Naive B cell (primary cell): ENCODE measurements at regions not wholly inside any gene's neighbourhood (a gene's known extent, or its start where the extent isn't known, plus 50 kb on each side); places are given as distances from the start of the nearest gene placed in this dataset.

Source experiments
- ATAC-seq, 2 donors: fragments of 150-1000 bp; cut with Tn5 transposase; 2 replicates each; pipeline ENCODE4 v1.10.0; 2021; ENCODE audit warnings: low read depth in 2 of 2, mild to moderate bottlenecking in 2 of 2, moderate library complexity in 2 of 2
- DNase-seq: peaks from one replicate; pipeline ENCODE4 v3.0.0; 2022
- H3K27ac Mint-ChIP-seq, 6 donors: one replicate each; pipeline ENCODE4 v1.8.0; 2020 to 2022; ENCODE audit warnings: mild to moderate bottlenecking in 6 of 6, mixed read lengths in 6 of 6, moderate library complexity in 5 of 6, inconsistent platforms in 2 of 6
- H3K27me3 Mint-ChIP-seq, 3 donors: one replicate each; pipeline ENCODE4 v1.8.0; 2021 to 2022; ENCODE audit warnings: mixed read lengths in 3 of 3, mild to moderate bottlenecking in 1 of 3
- H3K36me3 Mint-ChIP-seq, 2 donors: one replicate each; pipeline ENCODE4 v1.8.0; 2020 to 2022; ENCODE audit warnings: mixed read lengths in 2 of 2, inconsistent platforms in 1 of 2, mild to moderate bottlenecking in 1 of 2
- H3K4me1 Mint-ChIP-seq, 3 donors: one replicate each; pipeline ENCODE4 v1.8.0; 2020 to 2022; ENCODE audit warnings: mixed read lengths in 3 of 3, inconsistent platforms in 1 of 3, mild to moderate bottlenecking in 1 of 3, moderate library complexity in 1 of 3
- H3K4me3 Mint-ChIP-seq, 8 donors: one replicate each; pipeline ENCODE4 v1.8.0; 2020 to 2022; ENCODE audit warnings: mild to moderate bottlenecking in 8 of 8, mixed read lengths in 8 of 8, moderate library complexity in 8 of 8, inconsistent platforms in 2 of 8
- H3K9me3 Mint-ChIP-seq, 7 donors: one replicate each; pipeline ENCODE4 v1.8.0; 2020 to 2022; ENCODE audit warnings: mixed read lengths in 7 of 7, mild to moderate bottlenecking in 5 of 7, inconsistent platforms in 2 of 7, moderate library complexity in 1 of 7

DNA sequence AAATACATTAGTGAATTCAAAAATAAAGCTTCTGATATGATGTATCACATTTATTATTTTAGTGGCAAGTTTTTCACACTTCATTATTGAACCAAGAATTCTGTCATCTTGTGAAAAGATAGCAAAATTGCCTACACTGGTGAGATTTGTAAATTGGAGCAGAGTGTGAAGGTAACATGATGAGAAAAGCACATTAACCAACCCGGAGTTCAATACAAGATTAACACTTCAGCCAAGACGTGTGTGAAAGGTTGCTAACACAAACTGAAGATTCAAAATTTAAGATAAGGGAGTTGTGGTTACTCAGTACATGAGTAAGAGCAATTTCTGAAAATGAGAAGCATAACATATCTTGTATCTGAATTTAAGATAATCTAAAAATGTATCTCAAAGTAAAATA is 346.7 kb downstream of the PDHA2 start:
- no peak overlapping the region for H3K4me3 Mint-ChIP-seq
- ATAC-seq = no peak

DNA sequence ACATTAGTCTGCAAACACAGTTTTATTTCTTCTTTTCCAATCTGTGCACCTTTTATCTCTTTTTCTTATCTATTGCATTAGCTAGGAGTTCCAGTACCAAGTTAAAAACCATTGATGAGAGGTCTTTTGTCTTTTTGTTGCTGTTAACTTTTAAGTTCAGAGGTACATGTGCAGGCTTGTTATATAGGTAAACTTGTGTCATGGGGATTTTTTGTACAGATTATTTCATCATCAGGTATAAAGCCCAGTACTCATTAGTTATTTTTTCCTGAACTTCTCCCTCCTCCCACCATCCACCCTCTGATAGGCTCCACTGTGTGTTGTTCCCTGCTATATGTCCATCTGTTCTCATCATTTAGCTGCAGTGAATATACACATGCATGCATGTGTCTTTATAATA is 349.9 kb downstream of the PDHA2 start:
- Mint-ChIP-seq H3K4me1 (no peaks in the 10 kb centered on the region), H3K36me3 (no peaks in the 10 kb centered on the region)
- DNase-seq = no peak

More for the DNA sequence above, 346.7 kb downstream of the PDHA2 start:
- H3K36me3 Mint-ChIP-seq = no peaks in the 10 kb centered on the region
- no peak for DNase-seq
- no peaks in the 10 kb centered on the region for H3K27me3 Mint-ChIP-seq
- no peaks in the 10 kb centered on the region for H3K4me1 Mint-ChIP-seq
- H3K9me3 Mint-ChIP-seq = peaks cover 0 to 10% (median 4%) of the 10 kb centered on the region in 7 donors
- no peak overlapping the region for H3K27ac Mint-ChIP-seq

DNA sequence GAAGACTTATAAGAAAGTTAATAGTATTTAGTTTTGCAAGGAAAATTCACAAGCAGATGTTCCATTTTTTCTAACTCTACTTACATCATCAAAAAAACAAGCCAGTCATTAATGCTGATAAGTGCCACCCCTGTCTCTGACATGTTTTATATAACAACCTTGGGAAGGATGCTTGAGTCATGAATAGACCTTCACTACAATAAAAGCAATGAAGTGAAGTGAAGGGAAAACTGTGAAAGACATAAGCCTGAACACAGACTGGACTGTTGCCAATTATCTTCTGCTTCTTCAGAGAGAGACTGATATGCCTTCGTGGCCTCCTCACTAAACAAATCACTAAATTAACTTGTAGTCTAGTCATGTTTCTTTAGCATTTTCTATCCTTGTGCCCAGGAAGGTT is 353.2 kb downstream of the PDHA2 start:
- ATAC-seq (no peak), DNase-seq (no peak)
- H3K27me3 Mint-ChIP-seq = no peaks in the 10 kb centered on the region
- H3K36me3 Mint-ChIP-seq = no peaks in the 10 kb centered on the region
- H3K4me3 Mint-ChIP-seq = no peak overlapping the region
- H3K27ac Mint-ChIP-seq = no peak overlapping the region
- no peaks in the 10 kb centered on the region for H3K4me1 Mint-ChIP-seq
- peaks cover 0 to 9% (median 6%) of the 10 kb centered on the region in 7 donors for H3K9me3 Mint-ChIP-seq

More for the DNA sequence above, 349.9 kb downstream of the PDHA2 start:
- Mint-ChIP-seq H3K4me3 (no peak overlapping the region), H3K27ac (no peak overlapping the region), H3K9me3 (peaks cover 0 to 10% (median 5%) of the 10 kb centered on the region in 7 donors), H3K27me3 (no peaks in the 10 kb centered on the region)
- ATAC-seq = no peak

DNA sequence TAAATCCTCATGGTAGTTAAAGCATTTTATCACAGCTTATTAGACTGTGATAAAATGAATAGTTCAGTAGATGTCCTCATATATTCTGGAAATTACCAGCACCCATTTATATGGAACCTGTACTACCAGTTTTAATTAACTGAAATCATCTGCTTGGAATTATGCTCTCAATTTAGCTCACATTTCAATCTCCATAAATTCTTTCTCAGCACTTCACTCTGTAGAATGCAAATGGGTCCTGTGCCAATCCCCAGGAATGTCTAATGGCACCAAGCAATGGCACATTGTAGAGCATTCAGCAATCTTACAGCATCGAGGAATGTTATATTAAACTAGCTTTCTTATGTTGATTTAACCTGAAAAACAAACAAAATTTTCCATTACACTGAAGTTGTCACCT is 355.1 kb downstream of the PDHA2 start:
- Mint-ChIP-seq H3K4me1 (no peaks in the 10 kb centered on the region), H3K27me3 (no peaks in the 10 kb centered on the region), H3K4me3 (no peak overlapping the region), H3K27ac (no peak overlapping the region), H3K9me3 (peaks cover 0 to 9% (median 5%) of the 10 kb centered on the region in 7 donors), H3K36me3 (no peaks in the 10 kb centered on the region)
- ATAC-seq = no peak
- no peak for DNase-seq

DNA sequence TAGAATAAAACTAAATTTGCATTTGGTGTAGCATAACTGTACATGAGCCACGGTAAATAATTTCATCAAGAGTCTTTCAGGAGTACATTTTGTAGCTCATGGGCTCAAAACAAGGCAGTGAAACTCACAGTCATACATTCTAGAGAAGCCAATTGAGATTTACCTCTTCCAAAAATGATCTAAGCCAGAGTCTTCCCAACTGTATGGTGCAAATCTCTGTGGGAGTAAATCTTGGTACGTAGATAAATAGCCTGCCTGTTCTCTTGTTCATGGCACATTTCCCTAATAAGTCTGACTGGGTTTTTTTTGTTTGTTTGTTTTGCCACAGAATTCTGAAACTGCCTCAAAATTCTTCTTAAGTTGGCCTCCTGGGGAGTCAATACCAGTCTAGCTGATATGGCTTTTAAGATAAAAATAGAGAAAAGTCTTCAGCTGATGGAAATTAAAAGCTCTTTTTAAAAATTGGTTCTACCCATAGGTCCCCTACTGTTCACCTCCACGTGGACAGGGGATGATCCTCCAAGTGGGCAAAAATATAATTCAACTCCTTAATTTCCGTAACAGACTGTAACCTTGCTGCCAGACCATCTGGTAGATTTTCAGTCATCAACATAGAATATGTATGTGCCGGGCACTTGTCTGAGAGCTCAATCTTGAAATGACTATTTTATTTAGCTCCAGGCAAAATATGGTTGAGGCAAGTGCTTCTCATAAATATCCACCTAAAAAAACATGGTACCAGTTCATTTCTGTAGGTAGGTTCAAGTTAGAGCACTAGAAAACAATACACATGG is 365.4 kb downstream of the PDHA2 start:
- no peak for ATAC-seq
- Mint-ChIP-seq H3K27ac (no peak overlapping the region), H3K9me3 (peaks cover 0 to 7% (median 0%) of the 10 kb centered on the region in 7 donors)

DNA sequence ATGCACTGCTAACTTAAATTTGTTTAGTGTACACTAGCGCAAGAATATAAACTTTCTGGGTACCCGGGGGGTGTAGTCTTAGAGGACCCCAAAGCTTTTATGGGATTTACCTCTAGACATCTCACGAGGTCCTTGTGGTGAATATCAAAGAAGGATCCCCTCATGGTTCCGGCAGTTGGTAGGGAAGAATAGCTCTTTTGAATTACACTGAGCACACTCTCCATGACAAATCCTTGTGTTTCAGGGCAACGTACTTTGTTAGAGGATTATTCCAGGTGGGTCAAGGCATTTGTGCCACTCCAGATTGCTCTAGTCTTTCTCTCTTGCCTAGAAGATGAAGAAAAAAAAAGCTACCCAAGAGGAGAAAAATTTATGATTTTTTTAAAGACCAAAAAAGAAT is 387.6 kb downstream of the PDHA2 start:
- Mint-ChIP-seq H3K4me3 (no peak overlapping the region), H3K27me3 (no peaks in the 10 kb centered on the region), H3K36me3 (no peaks in the 10 kb centered on the region), H3K4me1 (no peaks in the 10 kb centered on the region), H3K9me3 (peaks cover 0 to 10% (median 7%) of the 10 kb centered on the region in 7 donors), H3K27ac (no peak overlapping the region)
- DNase-seq = no peak
- no peak for ATAC-seq

More for the DNA sequence above, 365.4 kb downstream of the PDHA2 start:
- H3K36me3 Mint-ChIP-seq = no peaks in the 10 kb centered on the region
- no peak overlapping the region for H3K4me3 Mint-ChIP-seq
- no peak for DNase-seq
- no peaks in the 10 kb centered on the region for H3K4me1 Mint-ChIP-seq
- H3K27me3 Mint-ChIP-seq = no peaks in the 10 kb centered on the region

DNA sequence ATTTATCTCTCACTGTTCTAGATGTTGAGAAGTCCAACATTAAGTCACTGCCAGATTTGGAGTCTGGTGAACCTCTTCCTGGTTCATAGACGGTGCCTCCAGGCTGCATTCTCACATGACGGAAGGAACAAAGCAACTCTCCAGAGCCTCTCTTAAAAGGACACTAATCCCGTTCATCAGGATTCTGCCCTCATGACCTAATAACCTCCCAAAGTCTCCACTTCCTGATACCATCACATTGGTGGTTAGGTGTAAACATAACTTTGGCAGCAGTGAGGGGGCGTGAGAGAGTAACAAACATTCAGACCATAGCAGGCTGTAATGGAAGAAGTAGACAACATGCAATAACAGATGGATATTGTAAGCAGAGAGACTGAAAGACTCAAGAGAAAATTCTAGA is 388.6 kb downstream of the PDHA2 start:
- no peak overlapping the region for H3K27ac Mint-ChIP-seq
- H3K9me3 Mint-ChIP-seq = peaks cover 0 to 6% (median 6%) of the 10 kb centered on the region in 7 donors
- no peak overlapping the region for H3K4me3 Mint-ChIP-seq
- no peaks in the 10 kb centered on the region for H3K36me3 Mint-ChIP-seq
- ATAC-seq (no peak), DNase-seq (no peak)
- H3K27me3 Mint-ChIP-seq = no peaks in the 10 kb centered on the region
- H3K4me1 Mint-ChIP-seq = no peaks in the 10 kb centered on the region

DNA sequence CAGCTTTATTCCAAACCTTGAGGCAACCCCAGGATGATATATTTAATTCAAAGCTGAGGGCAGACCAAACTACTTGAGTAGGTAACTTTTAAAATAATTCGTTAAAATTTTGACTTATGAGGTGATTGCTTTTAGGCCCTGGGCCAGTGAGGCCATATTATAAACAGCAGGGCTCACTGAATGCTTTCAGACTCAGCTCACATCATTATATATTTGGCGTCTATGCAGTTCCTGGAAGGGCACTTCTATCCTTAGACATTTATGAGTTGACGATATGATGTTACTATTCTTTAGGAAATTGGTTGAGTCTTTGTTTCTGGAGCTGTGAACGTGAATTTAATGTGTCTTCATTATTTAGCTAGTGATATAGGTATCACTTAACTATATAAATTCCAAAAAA is 400.1 kb downstream of the PDHA2 start:
- Mint-ChIP-seq H3K4me3 (no peak overlapping the region), H3K27ac (no peak overlapping the region), H3K4me1 (no peaks in the 10 kb centered on the region), H3K27me3 (no peaks in the 10 kb centered on the region), H3K9me3 (peaks cover 0 to 13% (median 9%) of the 10 kb centered on the region in 7 donors), H3K36me3 (no peaks in the 10 kb centered on the region)
- ATAC-seq (no peak), DNase-seq (no peak)

DNA sequence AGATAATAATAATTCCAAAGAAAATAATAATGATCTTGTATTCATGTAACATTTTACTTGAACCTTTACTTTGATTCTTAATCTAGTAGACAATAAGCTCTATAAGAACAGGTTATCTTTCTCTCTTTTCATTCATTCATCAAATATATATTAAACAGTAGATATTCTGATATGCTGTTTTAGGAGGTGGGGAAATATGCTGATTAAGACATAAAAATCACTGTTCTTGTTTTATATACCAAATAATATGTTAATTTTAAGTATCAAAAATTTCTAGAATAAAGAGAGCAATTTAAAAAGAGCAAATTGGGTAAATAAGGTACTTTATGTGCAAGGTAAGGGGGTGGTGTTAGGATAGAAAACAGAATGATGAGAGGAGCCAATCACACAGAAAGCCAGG is 401.9 kb downstream of the PDHA2 start:
- H3K4me1 Mint-ChIP-seq = no peaks in the 10 kb centered on the region
- peaks cover 0 to 9% (median 5%) of the 10 kb centered on the region in 7 donors for H3K9me3 Mint-ChIP-seq
- no peak overlapping the region for H3K27ac Mint-ChIP-seq
- no peak for DNase-seq
- no peak for ATAC-seq
- no peak overlapping the region for H3K4me3 Mint-ChIP-seq
- no peaks in the 10 kb centered on the region for H3K36me3 Mint-ChIP-seq
- H3K27me3 Mint-ChIP-seq = no peaks in the 10 kb centered on the region

DNA sequence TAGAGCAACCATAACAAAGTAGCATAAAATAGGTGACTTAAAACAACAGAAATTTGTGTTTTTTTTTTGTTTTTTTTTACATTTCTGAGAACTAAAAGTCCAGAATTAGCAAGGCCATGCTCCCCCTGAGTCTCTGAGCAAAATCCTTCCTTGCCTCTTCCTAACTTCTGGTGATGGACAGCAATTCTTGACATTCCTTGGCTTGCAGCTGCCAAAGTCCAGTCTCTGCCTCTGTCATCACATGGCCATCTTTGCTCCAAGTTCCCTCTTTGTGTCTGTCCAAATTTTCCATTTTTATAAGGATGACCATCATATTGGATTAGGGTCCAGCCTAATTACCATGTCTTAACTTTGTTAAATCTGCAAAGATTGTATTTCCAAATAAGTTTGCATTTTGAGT is 407.2 kb downstream of the PDHA2 start:
- Mint-ChIP-seq H3K4me3 (no peak overlapping the region), H3K4me1 (no peaks in the 10 kb centered on the region), H3K9me3 (peaks cover 0 to 7% (median 0%) of the 10 kb centered on the region in 7 donors), H3K27ac (no peak overlapping the region), H3K27me3 (no peaks in the 10 kb centered on the region), H3K36me3 (no peaks in the 10 kb centered on the region)
- DNase-seq (no peak), ATAC-seq (no peak)

DNA sequence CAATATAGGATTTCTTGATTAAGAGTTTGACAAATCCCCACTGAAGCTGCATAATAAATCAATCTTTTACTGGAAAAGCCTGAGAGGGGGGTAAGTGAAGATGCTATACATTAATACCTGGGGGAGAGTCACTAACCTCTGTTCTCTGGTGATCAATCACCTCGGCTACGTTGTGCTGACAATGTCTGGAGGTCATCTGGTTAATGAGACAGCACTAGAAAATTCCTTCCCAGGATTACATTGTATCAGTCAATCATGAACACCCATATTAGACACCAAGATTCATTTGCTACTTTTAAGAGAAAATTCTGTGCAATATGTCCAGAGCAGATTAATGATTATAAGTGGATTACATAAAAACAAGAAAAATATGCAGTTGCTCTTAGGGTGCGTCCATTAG is 408.3 kb downstream of the PDHA2 start:
- H3K4me1 Mint-ChIP-seq = no peaks in the 10 kb centered on the region
- peaks cover 0 to 6% (median 2%) of the 10 kb centered on the region in 7 donors for H3K9me3 Mint-ChIP-seq
- H3K27ac Mint-ChIP-seq = no peak overlapping the region
- ATAC-seq (no peak), DNase-seq (no peak)
- no peak overlapping the region for H3K4me3 Mint-ChIP-seq
- H3K36me3 Mint-ChIP-seq = no peaks in the 10 kb centered on the region
- no peaks in the 10 kb centered on the region for H3K27me3 Mint-ChIP-seq

DNA sequence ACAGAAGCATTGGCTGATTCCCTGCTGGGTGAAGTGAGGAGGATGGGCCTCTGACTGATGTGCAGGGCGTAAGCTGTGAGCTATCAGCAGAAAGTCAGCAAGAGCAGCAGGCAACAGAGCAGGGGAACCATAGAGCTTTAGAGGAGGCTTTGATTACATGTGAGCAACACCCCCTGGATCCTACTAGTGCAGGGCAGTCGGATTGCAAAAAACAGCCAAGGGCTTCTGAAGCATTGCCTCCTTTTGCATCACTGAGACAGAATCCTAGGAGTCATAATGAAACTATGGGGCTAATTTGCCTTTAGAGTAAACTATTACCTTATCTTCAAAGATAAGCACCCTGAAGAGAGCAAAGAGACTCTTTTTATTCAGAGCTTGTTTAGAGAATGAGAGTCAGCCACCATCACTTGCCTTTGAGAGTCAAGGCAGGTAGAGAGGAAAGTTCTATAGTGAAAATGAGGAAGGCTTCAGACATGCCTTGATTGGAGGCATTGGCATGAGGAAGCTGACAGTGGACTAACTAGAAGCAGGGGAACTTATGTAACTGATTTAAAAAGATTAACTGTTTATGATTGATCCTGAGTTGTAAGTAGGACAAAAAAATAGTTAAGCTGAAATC is 420.3 kb downstream of the PDHA2 start:
- Mint-ChIP-seq H3K4me1 (no peaks in the 10 kb centered on the region), H3K36me3 (no peaks in the 10 kb centered on the region), H3K27me3 (no peaks in the 10 kb centered on the region), H3K27ac (no peak overlapping the region), H3K4me3 (peak overlapping the region in 1 of 8 donors; percentile 39), H3K9me3 (peaks cover 0 to 9% (median 2%) of the 10 kb centered on the region in 7 donors)
- DNase-seq (no peak), ATAC-seq (no peak)

DNA sequence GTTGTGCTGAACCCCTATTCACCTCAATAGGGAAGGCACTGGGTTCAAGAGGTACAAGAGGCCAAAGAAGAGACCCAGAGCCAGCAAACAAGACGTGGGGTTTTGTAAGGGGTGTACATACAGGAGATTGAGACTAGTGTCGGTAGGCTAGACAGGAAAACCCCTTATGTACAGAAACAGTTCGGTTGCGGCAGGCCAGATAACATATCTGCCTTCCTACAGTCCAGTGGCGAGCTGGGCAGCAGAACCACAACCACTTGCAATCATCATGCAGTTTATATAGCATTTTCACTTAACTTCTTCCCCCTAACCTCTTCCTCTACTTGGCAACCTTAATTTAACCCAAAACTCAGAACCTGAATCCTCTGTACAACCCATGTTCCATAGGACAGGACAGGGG is 422.2 kb downstream of the PDHA2 start:
- H3K4me1 Mint-ChIP-seq = no peaks in the 10 kb centered on the region
- H3K36me3 Mint-ChIP-seq = no peaks in the 10 kb centered on the region
- H3K9me3 Mint-ChIP-seq = peaks cover 0 to 6% (median 2%) of the 10 kb centered on the region in 7 donors
- H3K27me3 Mint-ChIP-seq = no peaks in the 10 kb centered on the region
- H3K4me3 Mint-ChIP-seq = no peak overlapping the region
- H3K27ac Mint-ChIP-seq = no peak overlapping the region
- ATAC-seq (no peak), DNase-seq (no peak)

DNA sequence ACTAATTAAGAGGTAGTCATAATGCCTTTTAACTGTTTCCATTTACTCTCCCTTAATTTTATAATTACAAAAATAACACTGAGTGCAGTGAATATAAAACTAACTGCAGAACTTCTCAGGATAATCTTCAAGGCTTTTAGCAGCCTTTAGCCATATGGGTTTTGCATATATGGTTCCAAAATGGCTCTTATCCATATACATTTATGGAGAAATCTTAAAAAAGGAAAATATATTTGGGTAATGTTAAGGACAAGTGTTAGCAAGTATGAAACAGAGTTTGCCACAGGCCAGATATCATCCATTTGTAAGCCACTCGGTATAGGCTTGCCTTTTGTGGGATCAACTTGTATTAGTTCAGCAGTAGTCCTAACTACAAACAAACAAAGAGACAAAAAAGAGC is 423.4 kb downstream of the PDHA2 start:
- H3K27me3 Mint-ChIP-seq = no peaks in the 10 kb centered on the region
- H3K4me1 Mint-ChIP-seq = no peaks in the 10 kb centered on the region
- ATAC-seq = no peak
- H3K4me3 Mint-ChIP-seq = no peak overlapping the region
- H3K9me3 Mint-ChIP-seq = peaks cover 0 to 13% (median 2%) of the 10 kb centered on the region in 7 donors
- H3K27ac Mint-ChIP-seq = no peak overlapping the region
- no peak for DNase-seq
- no peaks in the 10 kb centered on the region for H3K36me3 Mint-ChIP-seq
